NAMALWA (cell line): ENCODE measurements at regions not wholly inside any gene's neighbourhood (a gene's known extent, or its start where the extent isn't known, plus 50 kb on each side); places are given as distances from the start of the nearest gene placed in this dataset.
A peak's percentile ranks its signal among the peaks of the same experiment; 100 is the strongest.
"Not testable (repeated sequence)": the region's sequence is repeated elsewhere in the genome, so short reads cannot be mapped to it uniquely, and the experiment has no call there.

ENCODE experiments used
- DNase-seq: peaks from one replicate; pipeline ENCODE4 v3.0.0-alpha.2; 2015; ENCODE audit warnings: low spot score

GRCh38 chr12:67040861-67041137 is 228.4 kb upstream of the CAND1 start:
- DNase-seq, result no peak

GRCh38 chr12:67042697-67043131 is 226.4 kb upstream of the CAND1 start:
- no peak for DNase-seq

GRCh38 chr12:67043771-67044170 is 225.4 kb upstream of the CAND1 start:
- DNase-seq, result no peak

- DNase-seq, result no peak
Observed at GRCh38 chr12:67045650-67046049, 223.5 kb upstream of the CAND1 start.

GRCh38 chr12:67046062-67046461 is 223.1 kb upstream of the CAND1 start:
- DNase-seq, result no peak

GRCh38 chr12:67047634-67048033 is 221.5 kb upstream of the CAND1 start:
- no peak for DNase-seq

- no peak for DNase-seq
Observed at GRCh38 chr12:67048371-67048770, 220.8 kb upstream of the CAND1 start.

- not testable (repeated sequence) for DNase-seq
Observed at GRCh38 chr12:67049199-67049598, 220.0 kb upstream of the CAND1 start.

- no peak for DNase-seq
Observed at GRCh38 chr12:67052981-67053380, 216.2 kb upstream of the CAND1 start.

GRCh38 chr12:67056329-67056728 is 212.8 kb upstream of the CAND1 start:
- no peak for DNase-seq

GRCh38 chr12:67057072-67057471 is 212.1 kb upstream of the CAND1 start:
- no peak for DNase-seq

- DNase-seq, result no peak
Observed at GRCh38 chr12:67062193-67062592, 207.0 kb upstream of the CAND1 start.

- DNase-seq, result peak; percentile 9
Observed at GRCh38 chr12:67067453-67068203, 201.5 kb upstream of the CAND1 start.

GRCh38 chr12:67068204-67068731 is 200.9 kb upstream of the CAND1 start:
- peak; percentile 51 for DNase-seq

- peak; percentile 51 for DNase-seq
Observed at GRCh38 chr12:67068761-67069450, 200.3 kb upstream of the CAND1 start.

GRCh38 chr12:67069451-67070306 is 199.5 kb upstream of the CAND1 start:
- peak; percentile 56 for DNase-seq

GRCh38 chr12:67070307-67070600 is 198.9 kb upstream of the CAND1 start:
- no peak for DNase-seq

GRCh38 chr12:67070604-67071003 is 198.6 kb upstream of the CAND1 start:
- DNase-seq, result no peak

- not testable (repeated sequence) for DNase-seq
Observed at GRCh38 chr12:67072281-67072680, 196.9 kb upstream of the CAND1 start.

- DNase-seq, result no peak
Observed at GRCh38 chr12:67073336-67073735, 195.8 kb upstream of the CAND1 start.

GRCh38 chr12:67074072-67074471 is 195.1 kb upstream of the CAND1 start:
- DNase-seq, result no peak

- DNase-seq, result no peak
Observed at GRCh38 chr12:67077617-67078016, 191.5 kb upstream of the CAND1 start.

GRCh38 chr12:67078957-67079356 is 190.2 kb upstream of the CAND1 start:
- no peak for DNase-seq
